ENCODE measurements at regions not wholly inside any gene's neighbourhood (a gene's known extent, or its start where the extent isn't known, plus 50 kb on each side); places are given as distances from the start of the nearest gene placed in this dataset.
A peak's percentile ranks its signal among the peaks of the same experiment; 100 is the strongest.

GRCh38 chr14:61616524-61617185, 78.7 kb upstream of the HIF1A start:
- H4K8ac ChIP-seq (ENCODE audit: low read length): peak overlapping the region; percentile 93
- no peaks in the 10 kb centered on the region for H3K36me3 ChIP-seq (ENCODE audit: control insufficient read depth in 1 of 2, insufficient read depth in 2 of 2, low read depth in 1 of 2, low read length in 2 of 2)
- peak overlapping the region; percentile 86 to 88 for H3K18ac ChIP-seq (ENCODE audit: low read depth in 1 of 2, low read length in 2 of 2)
- H2AK5ac ChIP-seq (ENCODE audit: low read length, severe bottlenecking): peak overlapping the region; percentile 95
- H2AFZ ChIP-seq (ENCODE audit: low read depth, low read length): no peak overlapping the region
- no peak overlapping the region for H3K14ac ChIP-seq (ENCODE audit: low read length in 2 of 2)
- peak overlapping the region; percentile 46 to 56 for H3K4ac ChIP-seq (ENCODE audit: low read depth in 1 of 2, low read length in 2 of 2)
- no peaks in the 10 kb centered on the region for H3K27me3 ChIP-seq (ENCODE audit: control insufficient read depth in 1 of 2, insufficient read depth in 1 of 2, low read length in 2 of 2)
- peaks cover 8% of the 10 kb centered on the region for H3K79me1 ChIP-seq (replicated peaks; ENCODE audit: low read length, poor library complexity, severe bottlenecking)
- peak overlapping the region; percentile 88 for H2BK5ac ChIP-seq (ENCODE audit: low read depth, low read length, poor library complexity, severe bottlenecking)
- peak overlapping the region; percentile 100 for H3K27ac ChIP-seq (ENCODE audit: low read length, poor library complexity, severe bottlenecking)
- peak overlapping the region; percentile 55 for H2BK120ac ChIP-seq (ENCODE audit: low read depth, low read length)
- 36% methylated on average over 3 of the region's 4 CpGs for WGBS
- H3K9me3 ChIP-seq (ENCODE audit: control insufficient read depth, low read length): no peaks in the 10 kb centered on the region
- no peak overlapping the region for H2BK15ac ChIP-seq (ENCODE audit: low read depth, poor library complexity, severe bottlenecking)
- H3K4me2 ChIP-seq (ENCODE audit: low read length, poor library complexity, severe bottlenecking): peak overlapping the region; percentile 66
- peak overlapping the region; percentile 90 for H4K91ac ChIP-seq (ENCODE audit: low read length)
- H3K9ac ChIP-seq (ENCODE audit: low read length): peak overlapping the region; percentile 71
- DNase-seq: peak; percentile 74
- H3K23ac ChIP-seq (ENCODE audit: low read length in 2 of 2): no peak overlapping the region
- peak overlapping the region in 1 of 2 experiments; percentile 78 for H2BK12ac ChIP-seq (ENCODE audit: low read length in 2 of 2)
- peaks cover 7% of the 10 kb centered on the region for H3K4me1 ChIP-seq (ENCODE audit: control insufficient read depth, insufficient read depth, low read depth, low read length)
- H3K4me3 ChIP-seq (ENCODE audit: insufficient read depth in 1 of 2, low read depth in 1 of 2, low read length in 2 of 2): peak overlapping the region in 1 of 2 experiments; percentile 16

DNA sequence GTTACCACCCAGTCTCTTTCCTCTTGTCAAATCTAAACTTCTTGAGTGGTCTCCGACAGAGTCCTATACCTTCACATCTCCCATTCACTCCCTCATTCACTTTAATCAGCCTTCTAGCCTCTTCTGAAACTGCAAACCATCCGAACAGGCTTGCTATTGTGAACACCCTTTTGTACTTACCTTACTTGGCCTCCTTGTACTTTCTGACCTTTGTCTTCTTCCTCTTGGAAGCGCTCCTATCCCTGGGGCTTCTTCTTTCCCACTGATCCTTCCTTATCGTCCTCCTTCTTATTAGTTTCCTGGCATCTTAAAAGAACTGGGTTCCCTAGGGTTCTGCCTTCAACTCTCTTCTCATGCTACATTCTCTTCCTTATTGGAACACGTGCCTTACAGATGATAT, 76.9 kb upstream of the HIF1A start:
- Histone ChIP-seq H2BK5ac (ENCODE audit: low read depth, low read length, poor library complexity, severe bottlenecking) (no peak overlapping the region), H3K14ac (ENCODE audit: low read length in 2 of 2) (no peak overlapping the region), H2BK15ac (ENCODE audit: low read depth, poor library complexity, severe bottlenecking) (no peak overlapping the region), H4K91ac (ENCODE audit: low read length) (no peak overlapping the region), H3K4ac (ENCODE audit: low read depth in 1 of 2, low read length in 2 of 2) (no peak overlapping the region), H4K8ac (ENCODE audit: low read length) (no peak overlapping the region), H2BK12ac (ENCODE audit: low read length in 2 of 2) (no peak overlapping the region), H3K9me3 (ENCODE audit: control insufficient read depth, low read length) (no peaks in the 10 kb centered on the region), H3K36me3 (ENCODE audit: control insufficient read depth in 1 of 2, insufficient read depth in 2 of 2, low read depth in 1 of 2, low read length in 2 of 2) (no peaks in the 10 kb centered on the region), H3K18ac (ENCODE audit: low read depth in 1 of 2, low read length in 2 of 2) (no peak overlapping the region), H3K27ac (ENCODE audit: low read length, poor library complexity, severe bottlenecking) (no peak overlapping the region), H2AK5ac (ENCODE audit: low read length, severe bottlenecking) (peak overlapping the region; percentile 0), H3K4me1 (ENCODE audit: control insufficient read depth, insufficient read depth, low read depth, low read length) (peaks cover 7% of the 10 kb centered on the region), H3K27me3 (ENCODE audit: control insufficient read depth in 1 of 2, insufficient read depth in 1 of 2, low read length in 2 of 2) (no peaks in the 10 kb centered on the region), H2AFZ (ENCODE audit: low read depth, low read length) (no peak overlapping the region), H2BK120ac (ENCODE audit: low read depth, low read length) (no peak overlapping the region), H3K4me3 (ENCODE audit: insufficient read depth in 1 of 2, low read depth in 1 of 2, low read length in 2 of 2) (peak overlapping the region in 1 of 2 experiments; percentile 55), H3K9ac (ENCODE audit: low read length) (peak overlapping the region; percentile 66), H3K4me2 (ENCODE audit: low read length, poor library complexity, severe bottlenecking) (no peak overlapping the region), H3K79me1 (replicated peaks; ENCODE audit: low read length, poor library complexity, severe bottlenecking) (peaks cover 8% of the 10 kb centered on the region), H3K23ac (ENCODE audit: low read length in 2 of 2) (no peak overlapping the region)
- WGBS: 95% methylated on average over 5 of the region's 5 CpGs
- DNase-seq: no peak

GRCh38 chr14:61619494-61619893, 75.8 kb upstream of the HIF1A start:
- Histone ChIP-seq H3K9ac (ENCODE audit: low read length) (peak overlapping the region; percentile 66), H2AK5ac (ENCODE audit: low read length, severe bottlenecking) (no peak overlapping the region), H3K4ac (ENCODE audit: low read depth in 1 of 2, low read length in 2 of 2) (no peak overlapping the region), H3K27me3 (ENCODE audit: control insufficient read depth in 1 of 2, insufficient read depth in 1 of 2, low read length in 2 of 2) (no peaks in the 10 kb centered on the region), H3K23ac (ENCODE audit: low read length in 2 of 2) (no peak overlapping the region), H3K14ac (ENCODE audit: low read length in 2 of 2) (no peak overlapping the region), H3K36me3 (ENCODE audit: control insufficient read depth in 1 of 2, insufficient read depth in 2 of 2, low read depth in 1 of 2, low read length in 2 of 2) (no peaks in the 10 kb centered on the region), H2BK5ac (ENCODE audit: low read depth, low read length, poor library complexity, severe bottlenecking) (no peak overlapping the region), H3K4me1 (ENCODE audit: control insufficient read depth, insufficient read depth, low read depth, low read length) (peaks cover 7% of the 10 kb centered on the region), H3K4me3 (ENCODE audit: insufficient read depth in 1 of 2, low read depth in 1 of 2, low read length in 2 of 2) (no peak overlapping the region), H3K27ac (ENCODE audit: low read length, poor library complexity, severe bottlenecking) (no peak overlapping the region), H3K79me1 (replicated peaks; ENCODE audit: low read length, poor library complexity, severe bottlenecking) (peaks cover 5% of the 10 kb centered on the region), H3K18ac (ENCODE audit: low read depth in 1 of 2, low read length in 2 of 2) (no peak overlapping the region), H2BK12ac (ENCODE audit: low read length in 2 of 2) (no peak overlapping the region), H4K91ac (ENCODE audit: low read length) (no peak overlapping the region), H3K4me2 (ENCODE audit: low read length, poor library complexity, severe bottlenecking) (no peak overlapping the region), H2BK120ac (ENCODE audit: low read depth, low read length) (no peak overlapping the region), H2AFZ (ENCODE audit: low read depth, low read length) (no peak overlapping the region), H2BK15ac (ENCODE audit: low read depth, poor library complexity, severe bottlenecking) (no peak overlapping the region), H4K8ac (ENCODE audit: low read length) (no peak overlapping the region), H3K9me3 (ENCODE audit: control insufficient read depth, low read length) (no peaks in the 10 kb centered on the region)
- 88% methylated on average over 4 of the region's 4 CpGs for WGBS
- no peak for DNase-seq

GRCh38 chr14:61620130-61620946, 75.0 kb upstream of the HIF1A start:
- Histone ChIP-seq H3K18ac (ENCODE audit: low read depth in 1 of 2, low read length in 2 of 2) (no peak overlapping the region), H3K4ac (ENCODE audit: low read depth in 1 of 2, low read length in 2 of 2) (peak overlapping the region in 1 of 2 experiments; percentile 41), H3K27me3 (ENCODE audit: control insufficient read depth in 1 of 2, insufficient read depth in 1 of 2, low read length in 2 of 2) (no peaks in the 10 kb centered on the region), H2BK120ac (ENCODE audit: low read depth, low read length) (no peak overlapping the region), H4K8ac (ENCODE audit: low read length) (no peak overlapping the region), H2BK12ac (ENCODE audit: low read length in 2 of 2) (peak overlapping the region in 1 of 2 experiments; percentile 60), H3K79me1 (replicated peaks; ENCODE audit: low read length, poor library complexity, severe bottlenecking) (peaks cover 3% of the 10 kb centered on the region), H3K36me3 (ENCODE audit: control insufficient read depth in 1 of 2, insufficient read depth in 2 of 2, low read depth in 1 of 2, low read length in 2 of 2) (no peaks in the 10 kb centered on the region), H3K14ac (ENCODE audit: low read length in 2 of 2) (no peak overlapping the region), H3K4me3 (ENCODE audit: insufficient read depth in 1 of 2, low read depth in 1 of 2, low read length in 2 of 2) (peak overlapping the region in 1 of 2 experiments; percentile 25), H3K4me1 (ENCODE audit: control insufficient read depth, insufficient read depth, low read depth, low read length) (peaks cover 6% of the 10 kb centered on the region), H3K23ac (ENCODE audit: low read length in 2 of 2) (no peak overlapping the region), H4K91ac (ENCODE audit: low read length) (no peak overlapping the region), H3K9me3 (ENCODE audit: control insufficient read depth, low read length) (no peaks in the 10 kb centered on the region), H2AK5ac (ENCODE audit: low read length, severe bottlenecking) (no peak overlapping the region), H2BK15ac (ENCODE audit: low read depth, poor library complexity, severe bottlenecking) (no peak overlapping the region), H3K27ac (ENCODE audit: low read length, poor library complexity, severe bottlenecking) (peak overlapping the region; percentile 49), H3K9ac (ENCODE audit: low read length) (peak overlapping the region; percentile 66), H3K4me2 (ENCODE audit: low read length, poor library complexity, severe bottlenecking) (no peak overlapping the region), H2BK5ac (ENCODE audit: low read depth, low read length, poor library complexity, severe bottlenecking) (no peak overlapping the region), H2AFZ (ENCODE audit: low read depth, low read length) (no peak overlapping the region)
- peak; percentile 80 for DNase-seq
- WGBS: 72% methylated on average over 5 of the region's 6 CpGs
